ENCODE measurements at regions not wholly inside any gene's neighbourhood (a gene's known extent, or its start where the extent isn't known, plus 50 kb on each side); places are given as distances from the start of the nearest gene placed in this dataset.

DNA sequence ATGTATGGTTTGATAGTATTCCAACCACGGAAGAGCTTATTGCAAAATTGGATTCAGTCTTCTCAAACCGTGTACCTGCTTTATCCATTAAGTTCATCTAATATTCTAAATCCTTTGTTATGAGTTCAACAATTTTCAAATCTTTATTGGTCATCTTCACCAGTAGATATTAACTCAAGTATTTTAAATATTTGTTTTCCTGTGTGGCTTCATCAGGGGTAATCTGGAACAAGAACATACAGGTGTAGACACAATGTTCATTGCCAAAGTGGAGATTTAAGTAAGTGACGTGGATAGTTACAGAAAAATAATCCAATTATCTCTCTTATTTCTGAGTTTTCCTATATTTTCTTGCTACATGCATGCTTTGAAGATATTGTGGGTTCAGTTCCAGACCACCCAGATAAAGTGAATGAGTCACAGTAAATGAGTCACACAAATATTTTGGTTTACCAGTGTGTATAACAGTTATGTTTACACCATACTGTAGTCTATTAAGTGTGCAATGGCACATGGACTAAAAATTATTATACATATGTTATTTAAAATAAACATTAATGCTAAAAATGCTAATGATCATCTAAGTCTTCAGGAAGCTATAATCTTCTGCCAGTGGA lies 429.0 kb upstream of the POT1 start:
- TF ChIP-seq, protein P1, sequence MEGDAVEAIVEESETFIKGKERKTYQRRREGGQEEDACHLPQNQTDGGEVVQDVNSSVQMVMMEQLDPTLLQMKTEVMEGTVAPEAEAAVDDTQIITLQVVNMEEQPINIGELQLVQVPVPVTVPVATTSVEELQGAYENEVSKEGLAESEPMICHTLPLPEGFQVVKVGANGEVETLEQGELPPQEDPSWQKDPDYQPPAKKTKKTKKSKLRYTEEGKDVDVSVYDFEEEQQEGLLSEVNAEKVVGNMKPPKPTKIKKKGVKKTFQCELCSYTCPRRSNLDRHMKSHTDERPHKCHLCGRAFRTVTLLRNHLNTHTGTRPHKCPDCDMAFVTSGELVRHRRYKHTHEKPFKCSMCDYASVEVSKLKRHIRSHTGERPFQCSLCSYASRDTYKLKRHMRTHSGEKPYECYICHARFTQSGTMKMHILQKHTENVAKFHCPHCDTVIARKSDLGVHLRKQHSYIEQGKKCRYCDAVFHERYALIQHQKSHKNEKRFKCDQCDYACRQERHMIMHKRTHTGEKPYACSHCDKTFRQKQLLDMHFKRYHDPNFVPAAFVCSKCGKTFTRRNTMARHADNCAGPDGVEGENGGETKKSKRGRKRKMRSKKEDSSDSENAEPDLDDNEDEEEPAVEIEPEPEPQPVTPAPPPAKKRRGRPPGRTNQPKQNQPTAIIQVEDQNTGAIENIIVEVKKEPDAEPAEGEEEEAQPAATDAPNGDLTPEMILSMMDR (IDR thresholded peaks at IDR 0.05): no peak
- TF ChIP-seq POLR2AphosphoS5 (IDR thresholded peaks at IDR 0.05): no peak
- TF ChIP-seq POLR2A (IDR thresholded peaks at IDR 0.05): no peak
